ENCODE measurements at regions not wholly inside any gene's neighbourhood (a gene's known extent, or its start where the extent isn't known, plus 50 kb on each side); places are given as distances from the start of the nearest gene placed in this dataset.

- ATAC-seq: peak; percentile 63
- TF ChIP-seq ZC3H10 (CRISPR knock-in tag; IDR thresholded peaks at IDR 0.05): peak; percentile 73
- TF ChIP-seq BACH2 (CRISPR knock-in tag; IDR thresholded peaks at IDR 0.05; ENCODE audit: borderline replicate concordance): no peak
- TF ChIP-seq CSDC2 (CRISPR knock-in tag; IDR thresholded peaks at IDR 0.05): no peak
- peak; percentile 44; the same call in 1 of the 2 replicates for TF ChIP-seq TOX (CRISPR knock-in tag; IDR thresholded peaks at IDR 0.05; ENCODE audit: borderline replicate concordance)
Observed at GRCh38 chr4:176540814-176541213, 221.0 kb downstream of the SPCS3 start.

- TF ChIP-seq GLIS3 (CRISPR knock-in tag; IDR thresholded peaks at IDR 0.05) (no peak), OSR1 (CRISPR knock-in tag; IDR thresholded peaks at IDR 0.05) (no peak), ZFP3 (CRISPR knock-in tag; IDR thresholded peaks at IDR 0.05) (no peak), CSRNP3 (CRISPR knock-in tag; IDR thresholded peaks at IDR 0.05) (no peak), PATZ1 (CRISPR knock-in tag; IDR thresholded peaks at IDR 0.05; ENCODE audit: borderline replicate concordance) (no peak), CSDC2 (CRISPR knock-in tag; IDR thresholded peaks at IDR 0.05) (no peak), CREB5 (CRISPR knock-in tag; IDR thresholded peaks at IDR 0.05; ENCODE audit: low read depth) (no peak), TCF4 (CRISPR knock-in tag; IDR thresholded peaks at IDR 0.05; ENCODE audit: borderline replicate concordance) (no peak), ZNF70 (CRISPR knock-in tag; IDR thresholded peaks at IDR 0.05) (no peak), TSHZ2 (CRISPR knock-in tag; IDR thresholded peaks at IDR 0.05) (no peak), TOX (CRISPR knock-in tag; IDR thresholded peaks at IDR 0.05; ENCODE audit: borderline replicate concordance) (no peak), ESRRG (CRISPR knock-in tag; IDR thresholded peaks at IDR 0.05) (no peak), ZC3H10 (CRISPR knock-in tag; IDR thresholded peaks at IDR 0.05) (no peak), SNAI2 (CRISPR knock-in tag; IDR thresholded peaks at IDR 0.05) (no peak), PPARA (CRISPR knock-in tag; IDR thresholded peaks at IDR 0.05; ENCODE audit: borderline replicate concordance) (no peak)
- ATAC-seq: no peak
Observed at GRCh38 chr4:176545872-176546271, 226.1 kb downstream of the SPCS3 start.

GRCh38 chr4:176546975-176547374, 227.2 kb downstream of the SPCS3 start:
- ATAC-seq: peak; percentile 65
- no peak for TF ChIP-seq ARNTL (CRISPR knock-in tag; IDR thresholded peaks at IDR 0.05; ENCODE audit: borderline replicate concordance, low read depth)
- no peak for TF ChIP-seq SNAI2 (CRISPR knock-in tag; IDR thresholded peaks at IDR 0.05)
- no peak for TF ChIP-seq ISL1 (CRISPR knock-in tag; IDR thresholded peaks at IDR 0.05)
- TF ChIP-seq CSDC2 (CRISPR knock-in tag; IDR thresholded peaks at IDR 0.05): no peak
- no peak for TF ChIP-seq ZFP30 (CRISPR knock-in tag; IDR thresholded peaks at IDR 0.05)
- no peak for TF ChIP-seq BACH2 (CRISPR knock-in tag; IDR thresholded peaks at IDR 0.05; ENCODE audit: borderline replicate concordance)
- TF ChIP-seq TOX (CRISPR knock-in tag; IDR thresholded peaks at IDR 0.05; ENCODE audit: borderline replicate concordance): no peak
- TF ChIP-seq CSRNP3 (CRISPR knock-in tag; IDR thresholded peaks at IDR 0.05): no peak
- TF ChIP-seq RARB (CRISPR knock-in tag; IDR thresholded peaks at IDR 0.05): no peak
- TF ChIP-seq ZNF8 (CRISPR knock-in tag; IDR thresholded peaks at IDR 0.05): no peak
- no peak for TF ChIP-seq ZC3H10 (CRISPR knock-in tag; IDR thresholded peaks at IDR 0.05)
- TF ChIP-seq PPARA (CRISPR knock-in tag; IDR thresholded peaks at IDR 0.05; ENCODE audit: borderline replicate concordance): no peak
- no peak for TF ChIP-seq CREB5 (CRISPR knock-in tag; IDR thresholded peaks at IDR 0.05; ENCODE audit: low read depth)
- TF ChIP-seq PATZ1 (CRISPR knock-in tag; IDR thresholded peaks at IDR 0.05; ENCODE audit: borderline replicate concordance): no peak
- no peak for TF ChIP-seq ZFP3 (CRISPR knock-in tag; IDR thresholded peaks at IDR 0.05)

Measured in SK-N-SH treated with all-trans-retinoic acid at 6 μM for 48 hours (cell line).